ENCODE measurements at regions not wholly inside any gene's neighbourhood (a gene's known extent, or its start where the extent isn't known, plus 50 kb on each side); places are given as distances from the start of the nearest gene placed in this dataset.
"Not testable (repeated sequence)": the region's sequence is repeated elsewhere in the genome, so short reads cannot be mapped to it uniquely, and the experiment has no call there.

DNA sequence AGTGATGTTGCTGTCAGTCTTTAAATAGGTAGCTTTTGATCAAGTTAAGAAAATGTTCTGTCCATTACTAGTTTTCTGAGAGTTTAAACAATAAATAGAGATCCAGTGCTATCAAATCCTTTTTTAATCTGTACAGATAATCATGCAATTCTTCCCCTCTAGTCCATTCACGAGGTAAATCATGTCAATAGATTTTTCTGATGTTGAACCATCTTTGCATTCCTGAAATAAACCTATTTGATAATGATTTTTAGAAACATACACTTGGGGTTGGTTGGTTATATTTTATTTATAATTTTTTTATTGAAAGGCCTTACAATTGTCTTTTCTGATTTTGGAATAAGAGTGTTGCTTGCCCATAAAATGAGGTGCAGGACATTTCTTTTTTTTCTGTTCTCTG lies 95.0 kb downstream of the FAM53A start:
- no peak for DNase-seq (ENCODE audit: low read depth)

GRCh38 chr4:1588306-1588705 lies 95.8 kb downstream of the FAM53A start:
- no peak for DNase-seq (ENCODE audit: low read depth)

GRCh38 chr4:1584498-1584897 lies 99.6 kb downstream of the FAM53A start:
- DNase-seq (ENCODE audit: low read depth): no peak

- DNase-seq (ENCODE audit: low read depth): no peak
Observed at GRCh38 chr4:1583859-1584258, 100.3 kb downstream of the FAM53A start.

GRCh38 chr4:1583051-1583785 lies 100.9 kb downstream of the FAM53A start:
- DNase-seq (ENCODE audit: low read depth): no peak

DNA sequence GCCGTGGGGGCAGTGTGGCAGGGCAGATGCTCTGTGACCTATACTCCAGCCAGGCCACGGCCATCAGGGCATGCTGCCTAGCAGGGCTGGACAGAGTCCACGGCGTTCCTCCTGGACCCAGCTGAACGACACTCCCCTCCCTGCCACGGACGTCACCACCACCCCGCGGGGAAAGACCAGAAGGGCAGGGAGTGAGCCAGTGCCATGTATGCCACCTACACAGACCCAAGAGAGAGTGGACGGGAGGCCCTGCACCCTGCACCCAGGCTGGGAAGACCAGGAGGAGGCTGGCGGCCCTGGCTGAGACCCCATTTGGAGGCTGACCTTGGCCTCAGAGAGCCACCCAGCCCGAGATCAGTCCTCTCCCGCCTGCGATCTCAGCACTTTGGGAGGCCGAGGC lies 101.9 kb downstream of the FAM53A start:
- no peak for DNase-seq (ENCODE audit: low read depth)

DNA sequence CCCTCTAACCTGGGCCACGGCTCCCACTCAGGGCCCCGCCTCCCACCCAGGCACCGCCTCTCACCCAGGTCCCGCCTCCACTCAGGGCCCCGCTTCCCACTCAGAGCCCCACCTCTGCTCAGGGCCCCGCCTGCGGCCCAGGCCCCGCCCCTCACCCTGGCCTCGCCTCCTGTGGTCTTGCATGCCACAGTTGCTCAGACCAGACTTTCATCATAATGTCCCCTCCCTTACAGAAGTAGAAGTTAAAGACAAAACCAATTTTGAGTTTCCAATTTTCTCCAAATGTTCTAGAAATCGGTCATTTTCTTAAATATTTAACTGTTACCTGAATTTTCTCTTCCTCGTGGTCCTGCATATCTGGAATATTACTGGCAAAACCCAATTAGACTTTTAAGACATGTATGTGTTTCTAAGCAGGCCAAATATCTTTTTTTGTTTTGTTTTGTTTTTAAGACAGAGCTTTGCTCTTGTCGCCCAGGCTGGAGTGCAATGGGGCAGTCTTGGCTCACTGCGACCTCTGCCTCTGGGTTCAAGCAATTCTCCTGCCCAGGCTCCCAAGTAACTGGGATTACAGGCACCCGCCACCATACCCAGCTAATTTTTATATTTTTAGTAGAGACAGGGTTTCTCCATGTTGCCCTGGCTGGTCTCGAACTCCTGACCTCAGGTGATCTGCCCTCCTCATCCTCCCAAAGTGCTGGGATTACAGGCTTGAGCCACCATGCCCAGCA lies 102.8 kb downstream of the FAM53A start:
- peak; percentile 88 for DNase-seq (ENCODE audit: low read depth)

- not testable (repeated sequence) for DNase-seq (ENCODE audit: low read depth)
Observed at GRCh38 chr4:1580692-1581012, 103.5 kb downstream of the FAM53A start.

DNA sequence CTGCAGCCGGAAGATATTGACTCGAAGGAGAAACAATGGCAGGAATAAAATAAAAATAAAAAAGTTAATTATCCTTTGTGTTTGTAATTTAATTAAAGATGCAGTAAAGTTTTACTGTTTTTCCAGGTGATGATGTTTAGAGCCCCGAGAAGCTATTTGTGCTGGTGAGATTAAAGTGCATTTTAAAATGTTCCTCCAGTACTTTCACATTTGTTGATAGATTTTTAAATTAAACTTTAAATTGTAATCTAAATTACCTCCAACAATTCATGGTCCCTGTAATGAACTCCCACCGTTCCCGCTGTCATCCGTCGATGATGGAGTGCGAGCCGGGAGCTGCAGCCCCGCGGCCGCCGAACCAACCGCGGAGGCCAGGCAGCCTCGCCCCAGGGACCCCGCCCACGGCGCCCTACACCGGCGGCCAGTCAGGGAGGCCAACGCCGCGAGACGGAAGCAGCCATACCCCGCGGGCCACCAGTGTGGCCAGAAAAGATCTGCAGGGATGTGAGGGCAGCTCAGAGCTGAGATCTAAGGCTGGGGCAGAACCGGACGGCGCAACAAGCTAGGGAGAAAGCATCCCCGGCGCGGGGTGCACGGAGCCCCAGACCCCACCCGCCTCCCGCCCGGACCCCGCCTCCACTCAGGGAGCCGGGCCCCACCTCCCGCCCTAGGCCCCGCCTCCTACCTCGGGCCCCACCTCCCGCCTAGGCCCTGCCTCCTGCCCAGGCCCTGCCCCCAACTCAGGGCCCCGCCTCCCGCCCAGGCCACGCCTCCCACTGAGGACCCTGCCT lies 104.0 kb downstream of the FAM53A start:
- DNase-seq (ENCODE audit: low read depth): peak; percentile 86

- peak; percentile 73 for DNase-seq (ENCODE audit: low read depth)
Observed at GRCh38 chr4:1579001-1579900, 104.9 kb downstream of the FAM53A start.

DNA sequence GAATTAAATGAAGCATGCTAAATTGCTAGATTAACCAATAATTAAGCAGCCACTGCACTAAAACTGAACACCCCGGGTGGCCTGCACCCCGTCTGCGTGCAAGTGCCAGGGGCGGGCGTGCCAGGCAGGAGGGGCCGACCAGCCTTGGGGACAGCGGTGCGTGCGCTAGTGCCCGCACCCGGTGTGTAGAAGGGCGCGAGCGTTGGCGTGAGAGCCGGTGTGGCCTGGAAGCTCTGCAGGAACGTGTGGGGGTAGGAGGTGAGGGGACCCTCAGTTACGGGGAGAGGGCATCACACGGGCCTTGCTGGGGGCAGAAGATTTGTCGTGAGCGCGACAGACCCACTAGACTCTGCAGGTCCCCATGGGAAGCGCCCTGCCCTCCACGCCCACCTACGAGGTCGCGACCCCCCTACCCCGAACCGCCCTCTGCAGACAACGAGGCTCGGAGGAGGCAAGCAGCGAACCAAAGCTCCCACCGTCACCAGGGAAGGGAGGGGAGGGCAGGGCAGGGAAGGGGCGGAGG lies 105.8 kb downstream of the FAM53A start:
- DNase-seq (ENCODE audit: low read depth): no peak

DNA sequence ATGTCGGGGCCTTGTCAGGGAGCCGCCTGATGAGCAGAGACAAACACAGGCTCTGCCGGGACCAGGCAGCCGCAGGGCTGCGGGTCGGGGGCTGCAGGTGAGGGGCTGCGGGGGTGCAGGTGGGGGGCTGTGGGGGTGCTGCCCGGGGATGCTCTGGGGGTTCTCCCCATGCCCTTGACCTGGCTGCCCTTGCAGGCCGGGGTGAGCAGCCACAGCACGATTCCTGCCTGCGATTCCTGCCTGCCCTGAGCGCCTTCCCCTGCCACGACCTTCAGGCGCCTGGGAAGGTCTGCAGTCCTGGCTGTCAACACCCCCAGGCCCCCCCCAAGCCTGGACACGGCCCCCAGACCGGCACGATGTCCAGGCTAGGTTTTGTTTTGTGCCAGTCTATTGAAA lies 106.3 kb downstream of the FAM53A start:
- no peak for DNase-seq (ENCODE audit: low read depth)

GRCh38 chr4:1576961-1577821 lies 106.9 kb downstream of the FAM53A start:
- DNase-seq (ENCODE audit: low read depth): no peak

GRCh38 chr4:1576304-1576960 lies 107.7 kb downstream of the FAM53A start:
- DNase-seq (ENCODE audit: low read depth): no peak

GRCh38 chr4:1575418-1576303 lies 108.5 kb downstream of the FAM53A start:
- no peak for DNase-seq (ENCODE audit: low read depth)

- DNase-seq (ENCODE audit: low read depth): no peak
Observed at GRCh38 chr4:1574601-1575417, 109.3 kb downstream of the FAM53A start.

DNA sequence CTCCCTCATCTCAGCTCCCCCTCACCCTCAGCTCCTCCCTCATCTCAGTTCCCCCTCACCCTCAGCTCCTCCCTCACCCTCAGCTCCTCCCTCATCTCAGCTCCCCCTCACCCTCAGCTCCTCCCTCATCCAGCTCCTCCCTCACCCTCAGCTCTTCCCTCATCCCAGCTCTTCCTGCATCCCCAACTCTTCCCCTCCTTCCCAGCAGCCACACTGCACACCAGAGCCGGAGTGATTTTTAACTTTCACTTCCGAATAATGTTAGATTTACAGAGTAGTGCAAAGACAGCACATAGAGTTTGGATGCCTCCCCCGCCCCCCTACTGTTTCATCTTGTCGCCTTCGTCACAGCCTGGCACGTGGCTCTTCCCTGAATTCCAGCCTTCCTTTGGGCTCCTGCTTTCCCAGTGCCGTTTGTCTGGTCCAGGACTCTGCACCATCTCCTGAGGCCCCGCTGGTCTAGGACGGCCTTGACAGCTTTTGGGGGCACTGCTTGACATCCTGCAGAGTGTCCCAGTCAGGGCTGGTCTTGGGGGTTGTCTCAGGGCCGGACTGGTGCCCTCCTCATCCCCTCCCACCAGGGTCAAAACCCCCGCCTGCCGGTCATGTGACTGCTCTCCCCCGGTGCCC lies 110.2 kb downstream of the FAM53A start:
- DNase-seq (ENCODE audit: low read depth): no peak

Measured in activated T-cell treated with anti-CD3 and anti-CD28 coated beads for 48 hours (primary cell).